ENCODE measurements at regions not wholly inside any gene's neighbourhood (a gene's known extent, or its start where the extent isn't known, plus 50 kb on each side); places are given as distances from the start of the nearest gene placed in this dataset.
"Not testable (repeated sequence)": the region's sequence is repeated elsewhere in the genome, so short reads cannot be mapped to it uniquely, and the experiment has no call there.

GRCh38 chr7:119254742-119255141 is 1018.2 kb upstream of the KCND2 start (continued):
- TF ChIP-seq ELK1 (IDR thresholded peaks at IDR 0.05; ENCODE audit: low read depth, low read length) (no peak), MYC (IDR thresholded peaks at IDR 0.05; ENCODE audit: borderline replicate concordance, low read length) (no peak), RARB (CRISPR knock-in tag; IDR thresholded peaks at IDR 0.05) (no peak), ZNF302 (CRISPR knock-in tag; IDR thresholded peaks at IDR 0.05) (no peak)

- FAIRE-seq (no peak), DNase-seq (ENCODE audit: low read depth in 1 of 2, low spot score in 1 of 2) (no peak), ATAC-seq (no peak)
- H3K4me1 ChIP-seq = no peaks in the 10 kb centered on the region
- CTCF ChIA-PET = no interaction called here
- H3K9me3 ChIP-seq = no peaks in the 10 kb centered on the region
- no peak overlapping the region for H3K4me2 ChIP-seq
- TF ChIP-seq PBX3 (IDR thresholded peaks at IDR 0.05) = no peak
- no peak for TF ChIP-seq HOXB13 (CRISPR knock-in tag; IDR thresholded peaks at IDR 0.05; ENCODE audit: low read depth)
- no peak for TF ChIP-seq CBX8 (IDR thresholded peaks at IDR 0.05)
- no peak for TF ChIP-seq PHF8 (IDR thresholded peaks at IDR 0.05; ENCODE audit: borderline replicate concordance, low read depth)
- no peak for TF ChIP-seq EHMT2 (IDR thresholded peaks at IDR 0.05; ENCODE audit: low read depth)
- TF ChIP-seq TP53 (CRISPR knock-in tag; IDR thresholded peaks at IDR 0.05) = no peak
- no peak for TF ChIP-seq HES2 (IDR thresholded peaks at IDR 0.05)
- TF ChIP-seq HEYL (CRISPR knock-in tag; IDR thresholded peaks at IDR 0.05) = no peak
- no peak for TF ChIP-seq NPAS2 (CRISPR knock-in tag; IDR thresholded peaks at IDR 0.05; ENCODE audit: borderline replicate concordance)
- TF ChIP-seq KDM1A (IDR thresholded peaks at IDR 0.05; ENCODE audit: low read depth) = no peak
- TF ChIP-seq EHF (CRISPR knock-in tag; IDR thresholded peaks at IDR 0.05) = no peak
- TF ChIP-seq EP300 (IDR thresholded peaks at IDR 0.05) = no peak
- no peak for TF ChIP-seq NR3C1 (IDR thresholded peaks at IDR 0.05)
- TF ChIP-seq BCL3 (IDR thresholded peaks at IDR 0.05) = no peak
- no peak for TF ChIP-seq RCOR1 (IDR thresholded peaks at IDR 0.05; ENCODE audit: low read depth, low read length)
- no peak for TF ChIP-seq SMC3 (IDR thresholded peaks at IDR 0.05)
- no peak for TF ChIP-seq MYC (IDR thresholded peaks at IDR 0.05; ENCODE audit: borderline replicate concordance, low read length)
- H3K4me3 ChIP-seq = no peak overlapping the region
- no peak overlapping the region for H3K27ac ChIP-seq
- POLR2A ChIA-PET = no interaction called here
Observed at GRCh38 chr7:119256001-119256400, 1017.0 kb upstream of the KCND2 start.

GRCh38 chr7:119256446-119257131 is 1016.4 kb upstream of the KCND2 start:
- Histone ChIP-seq H3K9me3 (no peaks in the 10 kb centered on the region), H3K27ac (no peak overlapping the region), H3K4me2 (no peak overlapping the region), H3K4me1 (no peaks in the 10 kb centered on the region), H3K4me3 (no peak overlapping the region)
- 32% methylated on average over 3 of the region's 3 CpGs for WGBS (ENCODE audit: missing lambda C conversion rate)
- no peak for DNase-seq (ENCODE audit: low read depth in 1 of 2, low spot score in 1 of 2)
- POLR2A ChIA-PET = no interaction called here
- FAIRE-seq = no peak
- no peak for ATAC-seq
- CTCF ChIA-PET = no interaction called here
- TF ChIP-seq NPAS2 (CRISPR knock-in tag; IDR thresholded peaks at IDR 0.05; ENCODE audit: borderline replicate concordance) (no peak), CTCF (IDR thresholded peaks at IDR 0.05) (no peak)

- H3K4me2 ChIP-seq; H3K9me3 ChIP-seq; H3K4me3 ChIP-seq; FAIRE-seq; H3K27ac ChIP-seq; DNase-seq (ENCODE audit: low read depth in 1 of 2, low spot score in 1 of 2); ATAC-seq; H3K4me1 ChIP-seq; POLR2A ChIA-PET; CTCF ChIA-PET: not testable (repeated sequence)
- 10% methylated on average over 2 of the region's 2 CpGs for WGBS (ENCODE audit: missing lambda C conversion rate)
Observed at GRCh38 chr7:119266790-119267189, 1006.2 kb upstream of the KCND2 start.
